ENCODE measurements at regions not wholly inside any gene's neighbourhood (a gene's known extent, or its start where the extent isn't known, plus 50 kb on each side); places are given as distances from the start of the nearest gene placed in this dataset.

DNA sequence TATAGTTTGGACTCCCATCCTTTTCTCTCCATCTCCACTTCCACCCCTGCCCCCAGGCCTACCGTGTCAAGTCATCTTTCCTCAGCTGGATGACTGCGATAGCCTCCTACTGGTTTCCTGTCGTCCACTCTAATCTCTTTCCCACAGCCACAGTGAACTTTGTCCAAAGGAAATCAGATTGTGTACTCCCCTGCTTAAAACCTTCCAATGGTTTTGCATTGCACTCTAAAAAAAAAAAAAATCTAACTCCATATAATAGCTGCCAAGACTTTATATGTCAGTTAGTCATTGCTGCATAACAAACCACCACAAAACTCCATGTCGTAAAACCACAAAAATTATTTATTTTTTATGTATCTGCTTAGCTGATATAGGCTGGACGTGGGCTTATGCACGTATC lies 160.2 kb upstream of the CCDC68 start:
- peak; percentile 31 for DNase-seq

DNA sequence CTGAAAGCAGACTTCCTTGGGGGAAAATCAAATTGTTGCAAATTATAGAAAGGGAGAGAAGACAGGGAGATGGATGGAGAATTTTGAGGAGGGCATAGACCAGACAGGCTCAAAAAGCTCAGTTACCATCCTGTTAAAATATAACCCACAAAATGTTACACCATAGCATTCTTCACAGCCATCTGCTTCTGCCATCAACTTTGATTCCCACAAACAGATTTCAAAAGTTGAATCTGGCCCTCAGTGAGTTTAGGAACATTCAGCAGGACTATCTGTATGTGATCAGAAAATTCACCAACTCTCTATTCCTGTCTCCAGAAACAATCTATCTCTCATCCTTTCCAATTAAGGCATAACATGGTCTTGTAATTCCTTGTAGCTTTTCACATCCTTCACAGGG lies 159.8 kb upstream of the CCDC68 start:
- DNase-seq = no peak

DNA sequence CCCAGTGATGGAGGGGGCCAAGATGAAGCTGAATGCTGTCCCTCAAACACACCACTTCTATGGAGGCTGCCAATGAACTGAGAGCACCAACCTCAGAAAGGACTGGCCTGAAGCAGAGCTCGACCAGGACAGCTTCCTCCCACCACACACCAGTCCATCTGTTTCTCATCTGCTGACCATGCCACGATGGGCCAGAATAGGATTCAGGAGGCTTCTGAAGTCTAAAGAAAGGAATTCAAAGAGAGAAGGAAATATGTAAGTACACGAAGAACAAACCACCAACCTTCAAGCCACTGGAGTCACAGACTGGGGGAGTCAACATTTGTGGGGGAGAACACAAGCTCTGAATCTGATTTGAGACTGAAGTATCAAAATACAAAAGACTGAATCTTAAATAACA lies 157.6 kb upstream of the CCDC68 start:
- DNase-seq = no peak

DNA sequence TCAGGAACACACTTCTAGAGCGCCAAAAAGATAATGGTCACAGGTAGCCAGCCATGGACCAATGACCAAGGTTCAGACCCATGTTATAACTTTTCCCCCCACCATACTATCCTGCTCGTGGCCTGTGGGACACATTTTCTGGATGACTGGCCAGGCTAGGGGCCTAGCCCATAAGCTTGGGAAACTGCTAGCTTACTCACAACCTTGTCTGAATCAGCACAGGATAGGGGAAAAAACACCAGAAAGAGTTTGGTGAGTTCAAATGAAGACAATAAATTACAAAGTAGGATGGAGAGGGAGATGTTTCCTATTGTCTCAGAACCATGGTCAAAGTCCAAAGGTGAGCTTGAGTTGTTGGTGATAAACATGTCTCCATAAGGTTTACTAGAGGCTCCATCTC lies 156.3 kb upstream of the CCDC68 start:
- no peak for DNase-seq

DNA sequence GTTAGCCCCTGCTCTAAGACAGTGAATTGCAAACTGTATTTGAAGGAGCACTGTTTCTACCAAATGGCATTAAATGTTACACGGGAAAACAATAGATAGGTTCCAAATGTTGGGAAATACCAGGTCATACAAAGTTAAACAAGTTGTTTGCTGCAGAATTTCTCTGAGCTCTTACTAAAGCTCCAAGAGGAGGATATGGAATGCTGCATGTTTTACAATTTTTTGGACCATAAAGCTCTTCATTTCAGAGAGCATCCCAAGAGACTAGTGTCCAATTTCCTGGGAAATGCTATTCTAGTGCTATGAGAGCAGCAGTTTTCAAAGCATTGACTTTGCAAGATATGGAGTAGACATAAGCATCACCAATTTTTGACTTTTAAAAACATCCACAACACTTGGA lies 155.6 kb upstream of the CCDC68 start:
- no peak for DNase-seq

DNA sequence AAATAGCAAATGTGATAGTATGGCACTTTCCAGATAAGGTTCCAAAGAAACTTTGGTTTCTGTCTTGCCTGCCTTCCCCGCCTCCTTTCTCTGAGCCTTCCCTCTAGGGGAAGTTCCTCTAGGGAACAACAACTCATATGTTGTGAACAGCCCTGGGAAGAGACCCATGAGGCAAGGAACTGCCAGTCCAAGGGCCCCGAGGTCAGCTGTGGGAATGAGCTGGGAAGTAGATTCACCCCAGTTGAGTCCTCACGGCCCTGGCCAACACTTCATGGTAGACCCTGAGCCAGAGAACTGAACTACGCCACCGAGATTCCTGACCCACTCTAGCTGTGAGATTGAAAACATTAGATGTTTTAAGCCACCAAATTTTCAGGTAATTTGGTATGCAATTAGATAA lies 154.5 kb upstream of the CCDC68 start:
- no peak for DNase-seq

DNA sequence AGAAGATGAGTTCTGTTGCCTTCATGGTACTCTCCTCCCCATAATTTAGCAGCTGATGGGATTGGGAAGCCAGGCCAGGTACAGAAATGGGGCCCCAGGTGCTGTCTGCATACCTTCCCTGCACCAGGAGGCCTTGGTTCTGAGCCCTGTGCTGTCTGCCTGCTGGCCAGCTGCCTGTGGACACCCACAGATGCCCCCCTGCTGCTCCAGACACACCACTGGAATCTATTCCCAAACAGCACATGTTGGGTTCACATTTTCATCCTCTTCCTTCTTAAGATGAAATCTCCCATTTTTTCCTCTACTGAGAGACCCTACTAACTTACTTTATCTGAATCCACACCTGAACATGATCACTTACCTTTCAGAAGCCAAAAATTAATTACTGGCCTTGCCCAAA lies 152.0 kb upstream of the CCDC68 start:
- no peak for DNase-seq

DNA sequence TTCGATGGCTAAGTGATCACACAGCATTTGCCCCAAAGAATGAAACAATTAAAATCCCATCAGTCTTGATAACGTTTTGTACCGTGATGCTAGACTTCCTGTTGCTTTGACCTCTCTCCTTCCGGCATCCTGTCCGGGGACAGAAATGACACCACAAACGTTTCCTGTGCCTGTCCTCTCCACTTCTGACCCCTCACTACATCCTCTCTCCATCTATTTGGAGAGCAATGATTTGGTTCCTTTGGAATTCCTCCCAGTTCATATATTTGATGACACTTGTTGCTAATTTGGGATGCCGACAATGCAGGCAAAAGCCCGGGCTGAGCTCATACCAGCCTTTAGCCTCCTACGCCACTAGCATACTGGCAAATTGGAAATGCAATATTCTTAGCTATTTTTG lies 151.2 kb upstream of the CCDC68 start:
- DNase-seq = no peak

DNA sequence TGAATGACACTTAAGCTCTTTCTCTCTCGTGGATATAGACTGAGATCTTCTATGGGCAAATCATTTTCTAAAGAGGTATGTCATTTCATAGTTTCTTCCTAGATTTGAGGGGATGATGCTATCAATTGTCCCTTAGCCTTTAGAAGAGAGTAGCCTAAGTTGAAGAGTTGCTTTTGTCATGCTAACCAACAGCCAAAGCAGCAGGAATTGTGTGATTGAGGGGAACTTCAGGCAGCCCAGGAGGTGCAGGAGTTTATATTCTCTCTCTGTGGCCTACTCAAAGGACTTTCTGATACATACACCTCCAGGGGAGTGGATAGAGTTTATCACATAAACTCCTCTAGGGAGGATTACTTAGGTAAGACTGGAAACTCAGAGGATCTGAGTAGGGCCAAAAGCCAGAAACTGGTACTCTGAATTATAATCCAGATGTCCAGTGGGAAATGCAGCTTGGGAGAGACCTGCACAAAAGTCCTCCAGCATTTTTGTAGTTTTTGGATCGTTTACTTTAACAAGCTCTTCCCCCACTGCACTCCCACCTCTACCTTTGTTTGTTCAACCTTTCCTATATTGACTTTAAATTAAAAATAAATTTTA lies 150.7 kb upstream of the CCDC68 start:
- DNase-seq = no peak

DNA sequence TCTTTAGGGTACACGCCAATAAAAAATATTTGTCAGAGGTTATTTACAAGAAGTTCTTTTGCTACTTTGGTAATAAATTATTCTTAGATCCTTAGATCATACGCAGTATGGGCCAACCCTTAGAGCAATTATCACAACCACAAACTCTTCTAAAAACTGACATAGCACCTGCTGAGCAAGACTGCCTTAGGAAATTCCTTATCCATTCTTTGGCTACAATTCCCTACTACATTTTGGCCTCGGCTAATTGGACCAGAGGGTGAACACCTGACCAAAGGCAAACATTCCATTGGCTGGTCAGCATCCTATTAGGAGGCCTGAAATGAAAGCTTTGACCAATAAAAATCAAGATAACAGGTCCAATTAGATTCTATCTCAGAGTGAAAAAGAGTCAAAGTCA lies 147.6 kb upstream of the CCDC68 start:
- no peak for DNase-seq

DNA sequence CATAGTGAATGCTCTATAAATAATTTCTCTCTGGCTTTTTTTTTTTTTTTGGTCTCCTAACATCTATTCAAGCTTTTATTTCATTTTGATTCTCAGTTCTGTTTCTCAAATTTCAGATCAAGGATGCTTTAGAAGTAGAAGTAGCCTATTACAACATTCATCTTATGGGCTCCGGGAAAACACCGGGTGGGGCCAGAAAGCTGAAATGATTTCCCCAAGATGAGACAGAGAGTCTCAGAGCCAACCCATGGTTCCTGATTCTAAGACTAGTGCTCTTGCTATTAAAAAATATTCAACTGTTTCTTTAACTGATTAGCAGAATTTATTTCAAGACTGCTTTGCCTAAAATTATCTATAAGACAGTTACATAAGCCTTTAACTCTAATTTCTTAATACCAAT lies 147.2 kb upstream of the CCDC68 start:
- DNase-seq = no peak

DNA sequence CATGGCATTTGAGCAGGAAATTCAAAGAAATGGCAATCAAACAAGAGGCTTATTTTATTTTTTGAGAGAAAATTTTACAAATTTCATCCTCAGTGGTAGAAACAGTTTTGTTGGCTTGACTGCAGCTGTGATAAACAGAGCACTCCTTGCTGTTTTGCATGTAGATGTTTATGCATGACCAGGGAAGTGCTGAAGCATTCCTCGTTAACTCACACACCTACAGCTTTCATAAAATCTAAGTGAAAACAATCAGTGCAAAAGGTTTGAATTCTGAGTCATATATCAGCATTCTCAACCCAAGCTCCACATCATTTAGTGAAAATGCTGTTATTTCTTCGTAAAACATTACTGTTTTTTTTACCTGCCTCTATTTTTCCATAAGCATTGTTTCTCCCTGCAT lies 146.6 kb upstream of the CCDC68 start:
- no peak for DNase-seq

DNA sequence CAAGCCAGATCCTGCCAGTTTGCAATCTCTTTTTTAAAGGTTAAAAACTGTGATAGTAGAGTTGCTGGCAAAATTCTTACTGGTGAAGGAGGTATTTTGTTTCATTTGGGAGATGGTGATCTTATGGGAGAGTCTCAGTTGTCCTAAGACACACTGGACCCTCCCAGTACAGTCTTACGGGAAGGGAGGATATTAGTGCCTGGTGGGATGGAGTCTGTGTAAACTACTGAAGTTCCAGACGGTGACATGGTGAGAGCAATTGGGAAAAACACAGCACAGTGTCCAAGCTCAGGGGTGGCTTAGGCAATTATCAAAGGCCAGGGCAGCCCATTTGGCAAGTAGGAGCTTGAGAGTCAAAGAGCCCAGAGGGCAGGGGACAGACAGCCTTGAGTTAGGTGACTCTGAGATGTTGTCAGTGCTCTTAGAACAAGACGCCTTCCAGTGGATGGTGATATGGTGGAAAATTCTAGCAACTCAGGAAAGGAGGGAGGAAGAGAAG lies 143.7 kb upstream of the CCDC68 start:
- no peak for DNase-seq

DNA sequence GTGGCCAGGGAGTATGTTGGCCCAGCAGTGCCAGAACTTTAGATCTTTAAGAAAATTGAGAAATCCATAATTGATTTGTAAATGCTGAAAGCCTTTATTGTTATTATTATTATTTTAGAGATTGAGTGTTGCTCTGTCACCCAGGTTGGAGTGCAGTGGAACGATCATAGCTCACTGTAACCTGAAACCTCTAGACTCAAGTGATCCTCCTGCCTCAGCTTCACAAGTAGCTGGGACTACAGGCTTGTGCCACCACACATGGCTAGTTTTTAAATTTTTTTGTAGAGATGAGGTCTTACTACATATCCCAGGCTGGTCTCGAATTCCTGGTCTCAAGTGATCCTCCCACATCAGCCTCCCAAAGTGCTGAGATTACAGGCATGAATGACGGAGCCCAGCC lies 143.2 kb upstream of the CCDC68 start:
- no peak for DNase-seq

DNA sequence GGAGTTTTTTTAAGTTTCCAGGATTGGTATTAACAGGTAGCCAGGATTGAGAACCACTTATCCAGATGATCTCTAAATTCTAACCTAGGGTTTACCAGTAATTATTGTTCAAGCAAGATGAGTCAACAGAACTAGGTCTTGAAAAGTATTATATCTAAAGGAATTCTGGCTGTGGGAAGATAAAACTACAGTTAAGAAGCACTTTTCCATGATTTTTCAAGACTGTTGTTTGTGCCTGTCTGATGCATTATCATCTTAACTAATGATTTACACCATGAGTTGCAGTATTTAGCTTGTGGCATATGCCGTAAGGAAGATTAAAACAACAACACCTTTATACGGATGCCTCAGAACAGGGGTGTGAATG lies 142.2 kb upstream of the CCDC68 start:
- DNase-seq = no peak

DNA sequence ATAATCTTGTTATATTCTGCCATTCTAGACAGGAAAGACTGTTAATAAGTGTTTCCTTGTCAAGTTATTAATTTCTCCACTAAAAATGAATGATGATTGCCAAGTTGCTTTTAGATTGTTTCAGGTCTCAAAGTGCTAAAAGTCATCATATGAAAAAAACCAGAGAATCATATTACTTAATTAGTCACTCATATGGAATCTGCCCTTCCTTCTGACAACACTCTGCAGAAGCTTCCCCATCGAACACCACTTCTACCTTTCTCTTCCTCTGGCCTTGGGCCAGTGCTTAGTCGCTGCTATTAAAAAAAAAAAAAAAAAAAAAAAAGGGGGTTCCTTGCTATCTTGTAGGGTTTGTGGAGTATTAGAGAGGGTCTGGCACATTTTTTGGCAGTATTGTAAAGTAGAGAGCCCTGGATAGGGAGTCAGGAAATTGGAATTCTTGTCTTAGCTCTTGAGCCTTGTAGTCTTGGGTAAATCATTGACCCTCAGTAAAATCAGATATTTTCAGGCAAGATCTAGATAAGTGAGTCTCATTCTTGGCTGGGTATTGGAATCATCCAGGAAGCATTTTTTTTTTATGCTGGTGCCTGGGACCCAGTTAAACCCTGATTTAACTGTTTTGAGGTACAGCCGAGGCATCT lies 141.7 kb upstream of the CCDC68 start:
- no peak for DNase-seq

DNA sequence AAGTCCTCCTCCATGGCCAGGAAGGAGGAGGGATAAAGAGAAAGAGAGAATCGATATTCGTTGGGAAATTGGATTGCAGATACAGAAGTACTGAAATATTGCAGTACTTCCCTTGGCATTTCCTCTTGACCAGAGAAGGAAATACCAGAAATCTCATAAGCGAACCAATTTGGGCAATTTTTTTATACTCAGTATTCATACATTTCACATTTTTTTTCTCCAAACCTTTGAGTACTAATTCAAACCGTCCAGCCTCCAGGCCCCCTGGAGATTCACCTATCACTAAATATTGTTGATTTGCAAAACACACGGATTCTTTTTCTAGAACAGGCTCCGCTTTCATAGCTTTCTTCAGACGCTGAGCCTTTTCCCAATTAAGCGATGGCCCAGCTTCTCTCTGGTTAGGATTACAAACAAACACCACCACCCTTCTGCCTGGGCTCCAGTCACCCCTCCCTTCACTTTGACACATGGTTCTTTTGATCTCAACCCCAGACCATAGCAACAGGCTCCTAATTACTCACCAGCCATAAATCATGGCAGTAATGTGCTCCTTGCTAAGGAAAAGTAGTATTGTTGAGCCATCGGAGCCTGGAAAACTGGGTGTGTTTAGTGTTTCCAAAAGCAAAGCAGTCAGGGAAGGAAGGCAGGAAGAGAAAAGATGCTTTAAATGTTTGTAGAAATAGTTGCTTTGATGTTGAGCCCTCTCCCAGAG lies 138.4 kb upstream of the CCDC68 start:
- DNase-seq = no peak

DNA sequence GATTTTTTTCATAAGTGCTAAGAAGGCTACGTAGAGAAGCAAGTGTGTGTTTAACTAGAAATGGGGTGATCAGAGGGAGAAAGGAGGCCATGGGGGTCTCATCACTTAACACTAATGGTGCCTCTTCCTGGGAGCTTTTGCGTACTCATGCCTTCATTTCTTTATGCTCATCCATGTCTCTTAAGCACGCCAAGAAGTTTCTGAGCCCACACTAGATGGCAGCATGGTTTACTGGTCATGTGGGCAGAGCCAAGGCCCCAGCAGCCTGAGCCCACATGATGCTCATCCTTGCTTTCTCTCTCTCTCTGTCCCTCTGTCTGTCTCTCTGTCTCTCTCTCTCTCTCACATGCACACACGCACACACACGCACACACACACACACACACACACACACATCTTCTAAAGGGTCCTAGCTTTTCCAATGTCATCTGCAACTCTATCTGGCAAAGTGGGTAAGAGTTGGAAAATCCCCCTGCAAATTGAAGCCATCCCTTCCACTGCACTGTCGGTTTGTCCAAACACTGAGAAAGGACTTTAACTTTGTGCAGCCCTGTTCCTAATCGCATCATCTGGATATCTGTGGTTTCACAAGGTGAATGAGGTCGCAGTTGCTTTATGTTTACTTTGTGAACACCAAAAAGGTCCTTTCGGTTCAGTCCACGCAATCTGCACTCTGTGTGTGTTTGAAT lies 137.1 kb upstream of the CCDC68 start:
- DNase-seq = peak; percentile 57

DNA sequence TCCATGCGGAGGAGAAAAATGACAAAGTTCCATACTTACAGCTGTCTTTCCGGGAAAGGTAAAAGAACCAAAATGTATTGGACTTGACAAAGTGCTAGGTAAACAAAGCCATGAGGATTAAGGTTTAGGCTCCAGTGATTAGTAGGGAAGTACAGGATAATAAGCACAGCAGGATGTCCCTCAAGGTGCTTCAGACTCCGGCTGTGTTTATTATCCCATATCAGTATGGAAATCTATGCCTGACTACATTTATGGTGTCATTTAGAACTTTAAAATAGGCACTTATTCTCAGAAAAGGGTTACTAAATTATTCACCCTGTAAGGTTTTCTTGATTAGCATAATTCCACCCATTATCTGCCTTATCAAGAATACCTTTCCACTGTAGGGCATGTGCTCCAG lies 136.3 kb upstream of the CCDC68 start:
- no peak for DNase-seq

DNA sequence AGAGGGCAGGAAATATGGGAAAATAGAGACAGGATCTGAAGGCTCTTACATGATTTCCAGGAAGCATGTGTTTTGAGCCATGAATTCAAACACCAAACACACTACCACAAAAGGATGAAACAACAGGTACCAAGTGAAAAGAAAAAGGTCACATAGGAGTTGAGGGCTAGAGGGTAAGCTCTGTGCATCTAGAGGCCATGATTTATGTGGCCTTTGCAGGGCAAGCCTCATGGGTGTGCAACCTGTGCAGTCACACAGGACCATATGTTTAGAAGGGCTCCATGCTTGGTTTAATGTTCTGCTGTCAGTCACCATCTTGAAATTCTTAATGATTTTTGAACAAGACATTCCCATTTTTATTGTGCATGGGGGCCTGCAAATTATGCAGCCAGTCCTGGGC lies 134.5 kb upstream of the CCDC68 start:
- DNase-seq = no peak

DNA sequence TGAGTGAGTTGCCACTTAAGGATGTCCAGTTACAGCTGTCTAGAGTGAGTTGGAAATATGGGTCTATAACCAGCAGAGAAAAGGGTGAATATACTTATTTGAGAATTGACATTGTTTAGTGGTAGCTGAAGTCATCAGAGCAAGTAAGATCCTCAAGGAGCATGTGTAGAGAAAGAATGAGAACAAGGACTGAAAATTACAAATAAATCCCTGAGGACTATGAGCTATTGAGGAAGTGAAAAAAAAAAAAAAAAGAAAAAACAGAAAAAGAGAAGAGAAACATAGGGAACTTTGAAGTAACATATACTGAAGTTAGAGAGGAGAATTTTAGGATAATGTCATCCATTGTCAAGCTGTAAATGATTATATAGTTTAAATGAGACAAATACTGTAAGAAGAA lies 134.0 kb upstream of the CCDC68 start:
- no peak for DNase-seq

DNA sequence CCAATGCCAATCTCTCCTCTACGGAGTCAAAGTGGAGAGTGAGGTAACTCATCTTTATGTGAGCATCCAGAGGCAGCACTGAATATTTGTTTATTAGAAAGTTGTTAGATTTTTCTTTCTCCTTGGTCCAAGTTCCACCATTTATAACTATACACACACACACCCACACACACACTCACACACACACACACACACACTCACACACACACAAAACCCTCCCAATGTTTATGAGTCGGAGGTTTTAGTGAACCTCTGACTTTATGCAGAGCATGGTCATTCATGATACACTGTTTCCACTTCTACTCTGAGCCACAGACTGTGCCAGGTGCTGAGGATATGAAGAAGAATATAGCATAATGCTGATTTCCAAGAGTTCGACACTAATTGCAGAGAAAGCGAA lies 132.9 kb upstream of the CCDC68 start:
- DNase-seq = no peak

DNA sequence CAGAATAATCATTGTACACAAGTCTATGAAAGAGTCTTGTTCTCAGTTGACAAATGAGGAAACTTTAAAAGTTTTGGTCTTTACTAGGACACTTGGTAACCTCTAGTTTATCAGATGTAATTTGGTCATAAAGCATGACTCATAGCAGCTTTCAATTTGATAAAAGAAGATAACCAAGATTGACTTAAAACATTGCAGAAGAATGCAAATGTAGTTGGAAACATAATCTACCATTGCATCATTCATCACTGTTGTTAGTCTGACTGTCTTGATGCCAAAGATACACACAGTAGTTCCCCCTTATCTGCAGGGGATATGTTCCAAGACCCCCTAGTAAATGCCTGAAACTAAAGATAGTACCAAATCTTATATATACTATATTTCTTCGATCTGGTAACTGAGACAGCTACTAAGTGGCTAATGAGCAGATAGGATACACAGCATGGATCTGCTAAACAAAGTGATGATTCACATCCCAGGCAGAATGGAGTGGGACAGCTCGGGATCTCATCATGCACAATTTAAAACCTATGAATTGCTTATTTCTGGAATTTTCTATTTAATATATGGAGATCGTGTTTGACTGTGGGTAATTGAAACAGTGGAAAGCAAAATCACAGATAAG lies 131.4 kb upstream of the CCDC68 start:
- peak; percentile 38 for DNase-seq

DNA sequence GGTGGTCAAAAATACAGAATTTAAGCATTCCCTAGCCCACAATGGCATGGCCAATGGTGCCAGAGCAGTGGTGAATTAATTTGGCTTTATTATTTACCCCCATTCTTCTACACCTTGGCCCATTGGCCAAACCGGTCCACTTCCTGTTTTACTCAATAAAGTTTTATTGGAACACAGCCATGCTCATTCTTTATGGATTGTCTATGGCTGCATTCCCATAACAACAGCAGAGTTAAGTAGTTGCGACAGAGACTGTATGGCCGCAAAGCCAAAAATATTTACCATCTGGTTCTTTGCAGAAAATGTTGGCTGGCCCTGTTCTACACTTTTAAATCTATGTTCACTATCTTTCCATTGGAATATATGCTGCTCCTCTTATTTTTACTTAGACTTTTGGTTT lies 130.3 kb upstream of the CCDC68 start:
- no peak for DNase-seq
